ENCODE measurements at regions not wholly inside any gene's neighbourhood (a gene's known extent, or its start where the extent isn't known, plus 50 kb on each side); places are given as distances from the start of the nearest gene placed in this dataset.

GRCh38 chr11:80593648-80594374 is 1153.0 kb upstream of the TENM4 start:
- SMC1A ChIA-PET (ENCODE audit: uncharacterized antibody, unreplicated experiment): no interaction called here
- intact Hi-C loops (cut with micrococcal nuclease; ENCODE audit: unreplicated experiment): no loop called here
- no peaks in the 10 kb centered on the region for H3K9me3 ChIP-seq (replicated peaks; ENCODE audit: control insufficient read depth, insufficient read depth, low read length)

GRCh38 chr11:80592546-80592945 is 1151.7 kb upstream of the TENM4 start:
- Histone ChIP-seq H3K79me2 (ENCODE audit: control insufficient read depth, insufficient read depth, low read length) (no peaks in the 10 kb centered on the region), H3K27ac (ENCODE audit: control insufficient read depth, insufficient read depth) (no peak overlapping the region), H3K4me2 (ENCODE audit: control insufficient read depth, insufficient read depth) (no peak overlapping the region), H4K20me1 (ENCODE audit: control insufficient read depth, insufficient read depth) (no peaks in the 10 kb centered on the region), H3K36me3 (ENCODE audit: control insufficient read depth in 2 of 2, insufficient read depth in 2 of 2, low read length in 1 of 2) (no peaks in the 10 kb centered on the region), H3K4me3 (no peak overlapping the region), H3K9me3 (replicated peaks; ENCODE audit: control insufficient read depth, insufficient read depth, low read length) (no peaks in the 10 kb centered on the region), H3K27me3 (replicated peaks in 1 of 2; ENCODE audit: control insufficient read depth in 2 of 2, insufficient read depth in 2 of 2, low read length in 1 of 2) (no peaks in the 10 kb centered on the region), H3K9ac (ENCODE audit: control insufficient read depth, insufficient read depth, low read length) (no peak overlapping the region), H2AFZ (ENCODE audit: control insufficient read depth, low read depth, low read length) (no peak overlapping the region), H3K4me1 (ENCODE audit: control insufficient read depth, insufficient read depth, low read length) (no peaks in the 10 kb centered on the region)
- ATAC-seq: no peak
- SMC1A ChIA-PET (ENCODE audit: uncharacterized antibody, unreplicated experiment): no interaction called here
- in situ Hi-C loops (cut with MboI): no loop called here
- RAD21 ChIA-PET (ENCODE audit: unreplicated experiment): no interaction called here
- POLR2A ChIA-PET: no interaction called here
- no peak for TF ChIP-seq SP1 (IDR thresholded peaks at IDR 0.05; ENCODE audit: low read depth, low read length)
- TF ChIP-seq SPI1 (IDR thresholded peaks at IDR 0.05; ENCODE audit: borderline replicate concordance, insufficient read depth, low read depth, low read length): no peak
- TF ChIP-seq MXI1 (IDR thresholded peaks at IDR 0.05; ENCODE audit: low read depth, low read length): no peak
- no peak for TF ChIP-seq POLR2A (IDR thresholded peaks at IDR 0.05; ENCODE audit: low read depth, low read length)
- no peak for TF ChIP-seq ZNF622 (IDR thresholded peaks at IDR 0.05)
- CTCF ChIA-PET: no interaction called here
- no peak for DNase-seq (ENCODE audit: low read depth, low spot score)
- BruUV-seq (replicated peaks): no TSS peak
- no peak for FAIRE-seq
- WGBS (ENCODE audit: insufficient coverage, insufficient replicate concordance, low lambda C conversion rate, missing lambda C conversion rate): 19% methylated on average over 4 of the region's 4 CpGs
- intact Hi-C loops (cut with micrococcal nuclease; ENCODE audit: unreplicated experiment): no loop called here

More at GRCh38 chr11:80593648-80594374, 1153.0 kb upstream of the TENM4 start:
- WGBS (ENCODE audit: insufficient coverage, insufficient replicate concordance, low lambda C conversion rate, missing lambda C conversion rate): 11% methylated on average over 2 of the region's 2 CpGs
- Histone ChIP-seq H3K27ac (ENCODE audit: control insufficient read depth, insufficient read depth) (no peak overlapping the region), H3K9ac (ENCODE audit: control insufficient read depth, insufficient read depth, low read length) (no peak overlapping the region), H3K4me3 (no peak overlapping the region), H3K79me2 (ENCODE audit: control insufficient read depth, insufficient read depth, low read length) (no peaks in the 10 kb centered on the region), H3K4me1 (ENCODE audit: control insufficient read depth, insufficient read depth, low read length) (no peaks in the 10 kb centered on the region), H3K36me3 (ENCODE audit: control insufficient read depth in 2 of 2, insufficient read depth in 2 of 2, low read length in 1 of 2) (no peaks in the 10 kb centered on the region), H4K20me1 (ENCODE audit: control insufficient read depth, insufficient read depth) (no peaks in the 10 kb centered on the region), H3K4me2 (ENCODE audit: control insufficient read depth, insufficient read depth) (no peak overlapping the region), H2AFZ (ENCODE audit: control insufficient read depth, low read depth, low read length) (no peak overlapping the region), H3K27me3 (replicated peaks in 1 of 2; ENCODE audit: control insufficient read depth in 2 of 2, insufficient read depth in 2 of 2, low read length in 1 of 2) (no peaks in the 10 kb centered on the region)
- ChIA-PET POLR2A (no interaction called here), RAD21 (ENCODE audit: unreplicated experiment) (no interaction called here), CTCF (interaction anchor here (0.7 kb wide), 1 partner anchor 16 kb away, joined by 3 read pairs; no protein-coding TSS in a partner anchor)
- TF ChIP-seq PML (IDR thresholded peaks at IDR 0.05; ENCODE audit: low read length): no peak
- ATAC-seq (no peak), DNase-seq (ENCODE audit: low read depth, low spot score) (no peak), FAIRE-seq (no peak)
- no TSS peak for BruUV-seq (replicated peaks)
- in situ Hi-C loops (cut with MboI): no loop called here
